ENCODE measurements at regions not wholly inside any gene's neighbourhood (a gene's known extent, or its start where the extent isn't known, plus 50 kb on each side); places are given as distances from the start of the nearest gene placed in this dataset.

- TF ChIP-seq CTCF (IDR thresholded peaks at IDR 0.05; ENCODE audit: insufficient read depth, missing control alignments) = no peak
- no peak for FAIRE-seq
- DNase-seq (ENCODE audit: insufficient read length, low spot score) = no peak
Measured at GRCh38 chr16:65769055-65769465, 597.4 kb upstream of the CDH5 start.

- no peak for TF ChIP-seq CTCF (IDR thresholded peaks at IDR 0.05; ENCODE audit: insufficient read depth, missing control alignments)
- FAIRE-seq = no peak
- no peak for DNase-seq (ENCODE audit: insufficient read length, low spot score)
Measured at GRCh38 chr16:65767125-65767524, 599.4 kb upstream of the CDH5 start.

GRCh38 chr16:65763640-65764305, 602.7 kb upstream of the CDH5 start:
- TF ChIP-seq CTCF (IDR thresholded peaks at IDR 0.05; ENCODE audit: insufficient read depth, missing control alignments) = no peak
- no peak for FAIRE-seq
- no peak for DNase-seq (ENCODE audit: insufficient read length, low spot score)

GRCh38 chr16:65760874-65761273, 605.6 kb upstream of the CDH5 start:
- DNase-seq (ENCODE audit: insufficient read length, low spot score) (no peak), FAIRE-seq (no peak)
- TF ChIP-seq CTCF (IDR thresholded peaks at IDR 0.05; ENCODE audit: insufficient read depth, missing control alignments) = no peak

GRCh38 chr16:65758620-65759019, 607.9 kb upstream of the CDH5 start:
- FAIRE-seq = no peak
- DNase-seq (ENCODE audit: insufficient read length, low spot score) = no peak
- no peak for TF ChIP-seq CTCF (IDR thresholded peaks at IDR 0.05; ENCODE audit: insufficient read depth, missing control alignments)

- no peak for TF ChIP-seq CTCF (IDR thresholded peaks at IDR 0.05; ENCODE audit: insufficient read depth, missing control alignments)
- DNase-seq (ENCODE audit: insufficient read length, low spot score) = no peak
- FAIRE-seq = no peak
Measured at GRCh38 chr16:65757064-65757463, 609.4 kb upstream of the CDH5 start.

GRCh38 chr16:65756163-65756562, 610.3 kb upstream of the CDH5 start:
- no peak for DNase-seq (ENCODE audit: insufficient read length, low spot score)
- no peak for FAIRE-seq
- no peak for TF ChIP-seq CTCF (IDR thresholded peaks at IDR 0.05; ENCODE audit: insufficient read depth, missing control alignments)

Measured in D721Med (cell line).